Esophagus squamous epithelium (tissue), 5 donors: ENCODE measurements at regions not wholly inside any gene's neighbourhood (a gene's known extent, or its start where the extent isn't known, plus 50 kb on each side); places are given as distances from the start of the nearest gene placed in this dataset.

Experiments
- DNase-seq: peaks from one replicate; lab custom pipeline; 2025; lab: John Stamatoyannopoulos, UW
- H3K27ac ChIP-seq, 4 donors: fragments of 200-600 bp; sonication (generic); one replicate each; pipeline ENCODE4 v1.5.1; 2016 to 2019; ENCODE audit warnings: mild to moderate bottlenecking in 1 of 4
- H3K27me3 ChIP-seq, 4 donors: fragments of 200-600 bp; sonication (generic); 1 replicate in 3 of 4; 2 replicates in 1 of 4; pipeline versions ENCODE4 v1.5.1 to v1.6.0; 2017 to 2021; ENCODE audit warnings: antibody characterized with exemption in 1 of 4
- H3K36me3 ChIP-seq, 3 donors: fragments of 200-600 bp; sonication (generic); one replicate each; pipeline ENCODE4 v1.5.1; 2016 to 2019
- H3K4me1 ChIP-seq, 3 donors: fragments of 200-600 bp; sonication (generic); one replicate each; pipeline ENCODE4 v1.5.1; 2017 to 2019
- H3K4me3 ChIP-seq, 4 donors: fragments of 200-600 bp; sonication (generic); 1 replicate in 3 of 4; 2 replicates in 1 of 4; pipeline ENCODE4 v1.5.1; 2016 to 2019; ENCODE audit warnings: mild to moderate bottlenecking in 2 of 4, moderate library complexity in 1 of 4
- H3K9me3 ChIP-seq, 3 donors: fragments of 200-600 bp; sonication (generic); one replicate each; pipeline ENCODE4 v1.5.1; 2016 to 2019
- POLR2A ChIP-seq, 4 donors: fragments of 450-650 bp; IDR thresholded peaks; one replicate each; pipeline ENCODE4 v1.6.1; 2017; ENCODE audit warnings: antibody characterized with exemption in 4 of 4, mild to moderate bottlenecking in 4 of 4, moderate library complexity in 3 of 4
- WGBS, 2 donors: methylation state at CpG; one replicate each; pipeline ENCODE4 v1.1.5; 2018; 5-methylcytosine and 5-hydroxymethylcytosine counted together
- intact Hi-C: fragments of 100-400 bp; cut with DNase I; formaldehyde crosslinking; loops from one replicate; pipeline ENCODE4 v1.15.0; 2022
- TF ChIP-seq, protein P1 (sequence below), 6 experiments: fragments of 450-650 bp in 4 of 6; fragments of 200-600 bp in 2 of 6; sonication (generic) in 2 of 6; IDR thresholded peaks; one replicate each; pipeline ENCODE4 v1.5.1; 2016 to 2019; ENCODE audit warnings: antibody characterized with exemption in 6 of 6, mild to moderate bottlenecking in 4 of 6, moderate library complexity in 4 of 6
- donor health status: DM: yes; HTN: yes; CAD: no.

DNA sequence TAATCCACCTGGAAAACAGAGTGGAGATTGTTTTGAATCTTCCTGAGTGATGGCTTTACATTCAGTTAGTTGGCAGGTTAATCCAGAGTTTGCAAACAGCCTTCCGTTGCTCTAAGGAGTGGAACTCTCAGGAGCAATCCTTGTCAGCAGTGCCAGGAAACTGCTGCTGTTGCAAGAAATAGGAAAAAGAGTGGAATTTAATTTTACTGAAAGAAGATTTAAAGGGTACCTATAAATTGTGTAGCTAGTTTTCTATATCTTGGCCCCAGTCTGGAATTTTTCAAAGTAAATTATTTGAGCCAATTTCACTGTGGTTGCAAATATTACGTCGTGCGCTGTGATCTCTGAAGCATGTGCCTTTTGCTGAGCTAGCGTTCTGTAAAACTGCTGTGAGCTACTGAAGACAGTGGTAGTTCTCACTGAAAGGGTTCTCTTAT lies 55.5 kb upstream of the SLC5A12 start:
- Histone ChIP-seq H3K4me1 (no peaks in the 10 kb centered on the region), H3K36me3 (no peaks in the 10 kb centered on the region), H3K4me3 (no peak overlapping the region), H3K9me3 (no peaks in the 10 kb centered on the region), H3K27ac (no peak overlapping the region), H3K27me3 (no peaks in the 10 kb centered on the region)
- no peak for TF ChIP-seq POLR2A (IDR thresholded peaks at IDR 0.05)
- TF ChIP-seq, protein P1, sequence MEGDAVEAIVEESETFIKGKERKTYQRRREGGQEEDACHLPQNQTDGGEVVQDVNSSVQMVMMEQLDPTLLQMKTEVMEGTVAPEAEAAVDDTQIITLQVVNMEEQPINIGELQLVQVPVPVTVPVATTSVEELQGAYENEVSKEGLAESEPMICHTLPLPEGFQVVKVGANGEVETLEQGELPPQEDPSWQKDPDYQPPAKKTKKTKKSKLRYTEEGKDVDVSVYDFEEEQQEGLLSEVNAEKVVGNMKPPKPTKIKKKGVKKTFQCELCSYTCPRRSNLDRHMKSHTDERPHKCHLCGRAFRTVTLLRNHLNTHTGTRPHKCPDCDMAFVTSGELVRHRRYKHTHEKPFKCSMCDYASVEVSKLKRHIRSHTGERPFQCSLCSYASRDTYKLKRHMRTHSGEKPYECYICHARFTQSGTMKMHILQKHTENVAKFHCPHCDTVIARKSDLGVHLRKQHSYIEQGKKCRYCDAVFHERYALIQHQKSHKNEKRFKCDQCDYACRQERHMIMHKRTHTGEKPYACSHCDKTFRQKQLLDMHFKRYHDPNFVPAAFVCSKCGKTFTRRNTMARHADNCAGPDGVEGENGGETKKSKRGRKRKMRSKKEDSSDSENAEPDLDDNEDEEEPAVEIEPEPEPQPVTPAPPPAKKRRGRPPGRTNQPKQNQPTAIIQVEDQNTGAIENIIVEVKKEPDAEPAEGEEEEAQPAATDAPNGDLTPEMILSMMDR (IDR thresholded peaks at IDR 0.05), result no peak
- DNase-seq, result no peak
- intact Hi-C loops, result no loop called here
- 72 to 73% methylated on average over 5 of the region's 5 CpGs for WGBS, 2 donors

DNA sequence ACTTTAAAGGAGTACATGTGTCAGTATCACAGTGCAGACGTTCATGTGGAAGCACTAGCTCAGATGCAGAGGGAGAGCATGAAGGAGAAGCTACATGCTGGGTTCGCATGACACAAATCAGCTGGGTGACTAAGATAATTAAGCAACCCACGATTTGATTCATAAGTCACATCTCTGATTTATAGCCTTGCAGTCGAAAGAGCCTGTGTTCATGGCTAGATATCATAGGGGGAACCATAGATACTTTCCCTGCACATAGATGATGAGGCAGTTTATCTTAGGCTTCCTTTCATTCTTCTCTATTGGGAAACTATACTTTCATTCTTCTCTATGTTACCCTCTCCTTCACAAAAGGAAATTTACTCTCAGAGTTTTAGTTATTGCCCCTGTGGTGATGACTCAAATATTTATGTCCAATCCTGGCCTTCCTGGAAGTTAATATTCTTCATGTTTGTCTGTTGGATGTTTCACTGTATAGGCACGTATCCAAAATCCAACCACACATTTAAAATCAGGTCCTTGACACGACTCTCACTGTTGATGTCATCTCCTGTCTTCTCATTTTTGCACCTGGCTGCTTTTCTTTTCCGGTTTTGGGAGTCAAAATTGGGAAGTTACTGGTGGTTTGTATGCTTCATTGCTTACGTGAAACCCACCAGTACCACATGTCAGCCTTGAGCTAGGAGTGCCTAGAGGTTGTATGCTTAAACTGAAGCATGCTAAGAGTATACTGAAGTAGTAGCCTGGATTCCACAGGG lies 56.3 kb upstream of the SLC5A12 start:
- 37 to 50% methylated on average over 8 of the region's 8 CpGs for WGBS, 2 donors
- no peak for TF ChIP-seq POLR2A (IDR thresholded peaks at IDR 0.05)
- TF ChIP-seq, protein P1 (IDR thresholded peaks at IDR 0.05), result no peak
- Histone ChIP-seq H3K4me1 (no peaks in the 10 kb centered on the region), H3K36me3 (no peaks in the 10 kb centered on the region), H3K9me3 (no peaks in the 10 kb centered on the region), H3K4me3 (no peak overlapping the region), H3K27ac (no peak overlapping the region), H3K27me3 (no peaks in the 10 kb centered on the region)
- intact Hi-C loops, result no loop called here
- DNase-seq, result no peak

DNA sequence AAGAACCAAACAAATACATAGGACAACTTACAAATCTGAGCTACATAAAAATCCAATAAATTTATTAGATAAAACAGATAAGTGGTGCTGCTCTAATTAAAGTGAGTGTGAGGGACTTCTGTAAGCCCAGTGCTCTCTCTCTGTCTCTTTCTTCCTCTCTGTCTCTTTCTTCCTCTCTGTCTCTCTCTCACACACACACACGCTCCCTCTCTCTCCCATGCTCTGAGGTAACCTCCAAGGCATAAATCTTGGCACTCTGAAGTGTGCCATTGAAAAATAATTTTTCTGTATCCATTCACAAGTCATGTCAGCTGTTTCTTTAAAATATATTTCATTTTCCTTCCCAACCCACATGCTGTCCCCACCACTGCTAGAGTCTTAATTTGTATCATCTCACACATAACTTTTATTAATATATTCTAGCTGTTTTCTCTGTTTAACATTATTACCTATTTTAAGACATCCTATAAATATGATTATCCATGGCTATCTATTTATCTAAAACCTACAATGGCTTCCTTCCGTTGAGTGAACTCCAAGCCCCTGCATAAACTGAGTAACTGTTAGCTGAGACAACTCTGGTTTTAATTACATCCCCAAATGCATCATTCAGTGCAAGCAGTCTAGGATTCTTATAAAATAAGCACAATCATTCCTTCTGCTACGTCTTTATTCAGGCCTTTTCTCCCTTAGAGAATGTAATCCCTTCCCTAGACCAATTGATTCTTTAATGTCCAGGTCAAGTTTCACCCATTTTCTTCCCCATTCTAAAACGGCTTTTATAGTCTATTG lies 57.4 kb upstream of the SLC5A12 start:
- TF ChIP-seq POLR2A (IDR thresholded peaks at IDR 0.05), result no peak
- TF ChIP-seq, protein P1 (IDR thresholded peaks at IDR 0.05), result no peak
- Histone ChIP-seq H3K27me3 (no peaks in the 10 kb centered on the region), H3K9me3 (peaks cover 0 to 11% (median 6%) of the 10 kb centered on the region in 3 donors), H3K36me3 (no peaks in the 10 kb centered on the region), H3K4me3 (no peak overlapping the region), H3K4me1 (no peaks in the 10 kb centered on the region), H3K27ac (no peak overlapping the region)
- no peak for DNase-seq
- intact Hi-C loops, result no loop called here
- 76 to 80% methylated on average over 4 of the region's 4 CpGs for WGBS, 2 donors

DNA sequence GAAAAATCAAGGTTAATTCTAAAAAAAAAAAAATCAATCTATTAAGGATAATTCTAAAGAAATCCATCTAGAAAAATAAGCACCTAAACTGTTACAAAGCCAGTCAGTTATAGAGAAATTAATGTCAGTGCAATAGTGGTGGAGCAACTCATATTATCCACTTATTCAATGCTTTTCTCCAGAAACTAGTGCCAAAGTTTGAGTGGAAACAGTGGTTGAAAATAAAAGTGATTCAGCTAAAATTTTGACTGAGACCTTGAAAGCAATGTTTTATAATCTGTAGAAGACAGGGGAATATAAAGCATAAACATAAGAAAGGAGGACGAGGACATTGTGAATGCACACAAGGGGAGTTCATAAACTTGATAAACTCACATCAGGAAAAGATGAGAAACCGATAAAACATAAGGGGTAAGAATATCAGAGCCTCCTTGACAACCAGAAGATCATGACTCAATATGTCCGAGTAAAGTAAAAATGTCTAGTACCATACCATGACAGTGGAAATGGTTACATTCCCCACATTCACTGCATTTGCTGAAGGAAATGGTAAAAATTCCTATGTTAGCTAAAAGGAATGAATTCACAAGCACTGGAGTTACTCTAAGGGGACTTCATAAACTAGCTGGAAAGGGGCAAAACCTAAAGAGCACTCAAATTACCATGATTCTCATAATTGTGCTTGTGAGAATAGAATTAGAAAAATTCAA lies 58.7 kb upstream of the SLC5A12 start:
- Histone ChIP-seq H3K9me3 (peaks cover 0 to 17% (median 14%) of the 10 kb centered on the region in 3 donors), H3K4me3 (no peak overlapping the region), H3K4me1 (no peaks in the 10 kb centered on the region), H3K27ac (no peak overlapping the region), H3K27me3 (no peaks in the 10 kb centered on the region), H3K36me3 (no peaks in the 10 kb centered on the region)
- WGBS, 2 donors, result 73 to 93% methylated on average over 3 of the region's 3 CpGs
- intact Hi-C loops, result no loop called here
- no peak for DNase-seq
- no peak for TF ChIP-seq POLR2A (IDR thresholded peaks at IDR 0.05)
- TF ChIP-seq, protein P1 (IDR thresholded peaks at IDR 0.05), result no peak
